ENCODE measurements at regions not wholly inside any gene's neighbourhood (a gene's known extent, or its start where the extent isn't known, plus 50 kb on each side); places are given as distances from the start of the nearest gene placed in this dataset.

GRCh38 chr21:28832715-28833061 lies 160.0 kb downstream of the LTN1 start:
- TF ChIP-seq POLR2A (IDR thresholded peaks at IDR 0.05) (no peak), POLR2AphosphoS5 (IDR thresholded peaks at IDR 0.05; ENCODE audit: insufficient read depth in 1 of 2, low read depth in 1 of 2) (no peak)
- TF ChIP-seq, protein P1, sequence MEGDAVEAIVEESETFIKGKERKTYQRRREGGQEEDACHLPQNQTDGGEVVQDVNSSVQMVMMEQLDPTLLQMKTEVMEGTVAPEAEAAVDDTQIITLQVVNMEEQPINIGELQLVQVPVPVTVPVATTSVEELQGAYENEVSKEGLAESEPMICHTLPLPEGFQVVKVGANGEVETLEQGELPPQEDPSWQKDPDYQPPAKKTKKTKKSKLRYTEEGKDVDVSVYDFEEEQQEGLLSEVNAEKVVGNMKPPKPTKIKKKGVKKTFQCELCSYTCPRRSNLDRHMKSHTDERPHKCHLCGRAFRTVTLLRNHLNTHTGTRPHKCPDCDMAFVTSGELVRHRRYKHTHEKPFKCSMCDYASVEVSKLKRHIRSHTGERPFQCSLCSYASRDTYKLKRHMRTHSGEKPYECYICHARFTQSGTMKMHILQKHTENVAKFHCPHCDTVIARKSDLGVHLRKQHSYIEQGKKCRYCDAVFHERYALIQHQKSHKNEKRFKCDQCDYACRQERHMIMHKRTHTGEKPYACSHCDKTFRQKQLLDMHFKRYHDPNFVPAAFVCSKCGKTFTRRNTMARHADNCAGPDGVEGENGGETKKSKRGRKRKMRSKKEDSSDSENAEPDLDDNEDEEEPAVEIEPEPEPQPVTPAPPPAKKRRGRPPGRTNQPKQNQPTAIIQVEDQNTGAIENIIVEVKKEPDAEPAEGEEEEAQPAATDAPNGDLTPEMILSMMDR (IDR thresholded peaks at IDR 0.05) = no peak

All from vagina (tissue), 2 donors.